Endothelial cell of umbilical vein (primary cell): ENCODE measurements at regions not wholly inside any gene's neighbourhood (a gene's known extent, or its start where the extent isn't known, plus 50 kb on each side); places are given as distances from the start of the nearest gene placed in this dataset.

Source experiments
- BruUV-seq: library from RNA; stranded (reverse); fragments of 400-500 nt; replicated peaks from 2 replicates; lab custom pipeline; 2021; lab: Mats Ljungman, UMichigan
- CTCF ChIA-PET: fragments of 300-600, 350-600 bp; sonication (Branson Sonifier 250); formaldehyde crosslinking; loops from one replicate; lab custom pipeline; 2021; ENCODE audit warnings: antibody characterized with exemption, inconsistent platforms; lab: Charles Lee
- POLR2A ChIA-PET: fragments of 300-600, 350-600 bp; sonication (Branson Sonifier 250); formaldehyde crosslinking; loops from one replicate; lab custom pipeline; 2021; ENCODE audit warnings: antibody characterized with exemption, inconsistent platforms; lab: Charles Lee
- DNase-seq: peaks from one replicate; pipeline ENCODE4 v3.0.0-alpha.2; 2011; ENCODE audit warnings: low read depth, low spot score
- FAIRE-seq: peaks from 2 replicates; lab custom pipeline; 2011; peaks lifted over from hg19 to GRCh38; lab: Jason Lieb, UNC
- H2AFZ ChIP-seq: 2 replicates; pipeline ENCODE4 v1.6.0; 2012; ENCODE audit warnings: low read depth, low read length, control low read depth, inconsistent platforms
- H3K27ac ChIP-seq: 2 replicates; pipeline ENCODE4 v1.5.1; 2011; ENCODE audit warnings: low read depth, mild to moderate bottlenecking, control low read depth, low read length, moderate library complexity; ENCODE audit not compliant: insufficient read depth
- H3K27me3 ChIP-seq, 2 experiments: 2 replicates each; pipeline versions ENCODE4 v1.6.0 to v1.6.1; 2011; ENCODE audit warnings: low read length in 2 of 2, mixed read lengths in 1 of 2; ENCODE audit not compliant: control insufficient read depth in 2 of 2, insufficient read depth in 2 of 2
- H3K36me3 ChIP-seq, 2 experiments: 2 replicates in 1 of 2; 3 replicates in 1 of 2; pipeline ENCODE4 v1.5.1; 2011; ENCODE audit warnings: low read length in 2 of 2, mild to moderate bottlenecking in 1 of 2, moderate library complexity in 1 of 2; ENCODE audit not compliant: control insufficient read depth in 2 of 2, insufficient read depth in 2 of 2; ENCODE audit errors: extremely low read depth in 1 of 2
- H3K4me1 ChIP-seq: 3 replicates; pipeline ENCODE4 v1.5.1; 2011; ENCODE audit warnings: mild to moderate bottlenecking, low read length; ENCODE audit not compliant: control insufficient read depth, insufficient read depth; ENCODE audit errors: extremely low read depth
- H3K4me2 ChIP-seq: 2 replicates; pipeline ENCODE4 v1.6.1; 2011; ENCODE audit warnings: low read length, control low read depth, mixed read lengths; ENCODE audit not compliant: insufficient read depth
- H3K4me3 ChIP-seq, 3 experiments: fragments of 200-600 bp in 1 of 3; sonication (generic), shearing (Covaris generic) in 1 of 3; replicated peaks in 1 of 3; 2 replicates each; pipeline ENCODE4 v1.5.1; 2011 to 2016; ENCODE audit warnings: control low read depth in 3 of 3, low read length in 3 of 3, mild to moderate bottlenecking in 2 of 3, inconsistent platforms in 1 of 3, low read depth in 1 of 3, moderate library complexity in 1 of 3; ENCODE audit not compliant: insufficient read depth in 1 of 3
- H3K79me2 ChIP-seq: 2 replicates; pipeline ENCODE4 v1.6.0; 2012; ENCODE audit warnings: low read length, inconsistent platforms; ENCODE audit not compliant: control insufficient read depth, insufficient read depth
- H3K9ac ChIP-seq: replicated peaks from 2 replicates; pipeline ENCODE3; 2011; ENCODE audit warnings: low read length, control low read depth; ENCODE audit not compliant: insufficient read depth; ENCODE audit errors: extremely low read depth
- H3K9me1 ChIP-seq: replicated peaks from 3 replicates; pipeline ENCODE4 v1.6.0; 2011; ENCODE audit warnings: mild to moderate bottlenecking, low read length; ENCODE audit not compliant: control insufficient read depth, insufficient read depth; ENCODE audit errors: extremely low read depth
- H3K9me3 ChIP-seq: replicated peaks from 2 replicates; pipeline ENCODE4 v1.5.1; 2012; ENCODE audit warnings: low read length, inconsistent platforms; ENCODE audit not compliant: control insufficient read depth, insufficient read depth
- H4K20me1 ChIP-seq: replicated peaks from 2 replicates; pipeline ENCODE3; 2011; ENCODE audit warnings: mild to moderate bottlenecking, low read length; ENCODE audit not compliant: control insufficient read depth, insufficient read depth; ENCODE audit errors: extremely low read depth
- EZH2 ChIP-seq: IDR thresholded peaks from 2 replicates; pipeline ENCODE4 v1.6.1; 2012; ENCODE audit warnings: borderline replicate concordance, low read depth, mild to moderate bottlenecking, moderate library complexity, low read length, inconsistent platforms; ENCODE audit not compliant: severe bottlenecking
- FOS ChIP-seq: IDR thresholded peaks from 2 replicates; pipeline ENCODE4 v1.6.1; 2011; ENCODE audit warnings: mild to moderate bottlenecking, low read length, moderate library complexity, borderline replicate concordance; ENCODE audit not compliant: insufficient read depth
- MYC ChIP-seq: IDR thresholded peaks from one replicate; pipeline ENCODE4 v1.6.1; 2011; ENCODE audit warnings: mild to moderate bottlenecking, low read depth, low read length
- POLR2A ChIP-seq: IDR thresholded peaks from 2 replicates; pipeline ENCODE4 v1.6.1; 2012; ENCODE audit warnings: low read depth, mild to moderate bottlenecking, control low read depth, low read length
- dilution Hi-C: fragments of 300-500 bp; cut with MboI; formaldehyde crosslinking; loops from one replicate; pipeline ENCODE4 v1.15.0; 2019; ENCODE audit warnings: low sequenced_read_pairs; ENCODE audit not compliant: extremely low pct_ligation_motif_present
- intact Hi-C: fragments of 100-400 bp; cut with micrococcal nuclease; formaldehyde crosslinking; loops from one replicate; pipeline ENCODE4 v1.10.0; 2022
- TF ChIP-seq, protein P1 (sequence below), 2 donors: IDR thresholded peaks; 1 replicate in 1 of 2; 2 replicates in 1 of 2; pipeline ENCODE4 v1.5.1; 2011; ENCODE audit warnings: low read length in 2 of 2, mild to moderate bottlenecking in 2 of 2, moderate library complexity in 2 of 2, control low read depth in 1 of 2, inconsistent platforms in 1 of 2, low read depth in 1 of 2; ENCODE audit not compliant: insufficient read depth in 1 of 2; ENCODE audit errors: extremely low read depth in 1 of 2

DNA sequence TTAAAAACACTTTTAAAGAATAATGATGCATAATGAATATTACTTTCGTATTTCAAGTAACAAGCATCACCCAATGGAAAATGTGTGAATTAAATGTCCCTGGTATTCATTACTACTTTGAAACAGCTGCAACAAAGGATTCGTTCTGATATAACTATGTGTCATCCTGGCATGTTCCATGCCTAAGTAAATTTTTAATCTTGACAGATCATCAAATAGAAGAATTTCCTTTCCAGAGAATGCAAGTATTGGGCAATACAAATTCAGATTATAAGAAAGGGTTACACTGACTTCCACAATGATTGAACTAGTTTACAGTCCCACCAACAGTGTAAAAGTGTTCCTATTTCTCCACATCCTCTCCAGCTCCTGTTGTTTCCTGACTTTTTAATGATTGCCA is 105.3 kb downstream of the SPCS3 start:
- dilution Hi-C loops (no loop called here), intact Hi-C loops (no loop called here)
- Histone ChIP-seq H3K4me2 (no peak overlapping the region), H3K4me1 (no peaks in the 10 kb centered on the region), H3K9ac (no peak overlapping the region), H3K79me2 (no peaks in the 10 kb centered on the region), H3K36me3 (no peaks in the 10 kb centered on the region), H3K4me3 (no peak overlapping the region), H3K9me1 (no peaks in the 10 kb centered on the region), H4K20me1 (no peaks in the 10 kb centered on the region), H3K27me3 (peaks cover 2 to 3% of the 10 kb centered on the region in 2 experiments), H3K27ac (no peak overlapping the region), H2AFZ (no peak overlapping the region), H3K9me3 (no peaks in the 10 kb centered on the region)
- no TSS peak for BruUV-seq
- ChIA-PET CTCF (no interaction called here), POLR2A (no interaction called here)
- TF ChIP-seq FOS (no peak), POLR2A (no peak)
- TF ChIP-seq, protein P1, sequence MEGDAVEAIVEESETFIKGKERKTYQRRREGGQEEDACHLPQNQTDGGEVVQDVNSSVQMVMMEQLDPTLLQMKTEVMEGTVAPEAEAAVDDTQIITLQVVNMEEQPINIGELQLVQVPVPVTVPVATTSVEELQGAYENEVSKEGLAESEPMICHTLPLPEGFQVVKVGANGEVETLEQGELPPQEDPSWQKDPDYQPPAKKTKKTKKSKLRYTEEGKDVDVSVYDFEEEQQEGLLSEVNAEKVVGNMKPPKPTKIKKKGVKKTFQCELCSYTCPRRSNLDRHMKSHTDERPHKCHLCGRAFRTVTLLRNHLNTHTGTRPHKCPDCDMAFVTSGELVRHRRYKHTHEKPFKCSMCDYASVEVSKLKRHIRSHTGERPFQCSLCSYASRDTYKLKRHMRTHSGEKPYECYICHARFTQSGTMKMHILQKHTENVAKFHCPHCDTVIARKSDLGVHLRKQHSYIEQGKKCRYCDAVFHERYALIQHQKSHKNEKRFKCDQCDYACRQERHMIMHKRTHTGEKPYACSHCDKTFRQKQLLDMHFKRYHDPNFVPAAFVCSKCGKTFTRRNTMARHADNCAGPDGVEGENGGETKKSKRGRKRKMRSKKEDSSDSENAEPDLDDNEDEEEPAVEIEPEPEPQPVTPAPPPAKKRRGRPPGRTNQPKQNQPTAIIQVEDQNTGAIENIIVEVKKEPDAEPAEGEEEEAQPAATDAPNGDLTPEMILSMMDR (IDR thresholded peaks at IDR 0.05; ENCODE audit: extremely low read depth in 1 of 2, insufficient read depth in 1 of 2, low read depth in 1 of 2, low read length in 2 of 2), result no peak
- DNase-seq (no peak), FAIRE-seq (no peak)

DNA sequence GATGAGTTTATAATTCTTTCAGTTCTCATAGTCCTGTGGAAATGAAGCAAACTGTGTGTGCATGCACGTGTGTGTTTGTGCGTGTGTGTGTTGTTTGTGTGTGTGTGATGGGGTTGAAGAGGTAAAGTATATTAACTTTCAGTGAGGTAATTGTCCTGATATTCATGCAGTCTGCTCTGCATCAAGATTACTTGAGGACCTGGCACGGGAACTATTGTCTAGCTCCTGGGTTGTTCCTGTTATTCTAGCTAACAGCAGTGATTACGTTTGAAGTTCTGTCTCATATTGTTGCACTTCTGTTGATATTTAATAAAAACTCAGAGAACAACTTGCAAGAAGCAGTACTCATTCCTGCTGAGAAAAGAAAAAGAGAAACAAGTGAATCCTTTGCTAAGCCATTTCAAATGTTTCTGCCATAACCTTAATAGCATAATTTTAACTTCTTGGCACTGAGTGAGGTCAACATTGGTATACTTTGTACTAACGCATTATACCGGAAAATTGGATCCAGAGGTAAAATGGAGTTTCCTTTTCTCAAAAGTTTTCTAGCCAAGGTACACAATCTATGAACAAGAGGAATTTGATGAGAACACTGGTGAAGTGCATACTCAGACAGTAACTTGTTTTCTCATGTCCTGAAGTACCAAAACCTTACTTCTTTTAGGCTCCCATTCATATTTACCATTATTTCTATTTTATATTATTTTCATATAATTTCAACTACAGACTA is 113.2 kb downstream of the SPCS3 start:
- no TSS peak for BruUV-seq
- no peak overlapping the region for H3K4me2 ChIP-seq

More for the DNA sequence above, 113.2 kb downstream of the SPCS3 start:
- dilution Hi-C loops, result no loop called here
- no peaks in the 10 kb centered on the region for H3K9me1 ChIP-seq
- H3K4me1 ChIP-seq, result no peaks in the 10 kb centered on the region
- intact Hi-C loops, result no loop called here
- H3K79me2 ChIP-seq, result no peaks in the 10 kb centered on the region
- DNase-seq (peak; percentile 7), FAIRE-seq (no peak)
- H3K27ac ChIP-seq, result no peak overlapping the region
- H3K4me3 ChIP-seq, result no peak overlapping the region
- H3K9me3 ChIP-seq, result no peaks in the 10 kb centered on the region
- ChIA-PET POLR2A (no interaction called here), CTCF (no interaction called here)
- no peak for TF ChIP-seq FOS
- TF ChIP-seq EZH2, result no peak
- TF ChIP-seq, protein P1 (IDR thresholded peaks at IDR 0.05; ENCODE audit: extremely low read depth in 1 of 2, insufficient read depth in 1 of 2, low read depth in 1 of 2, low read length in 2 of 2), result no peak
- TF ChIP-seq POLR2A, result no peak
- TF ChIP-seq MYC, result no peak
- no peak overlapping the region for H3K9ac ChIP-seq
- H3K27me3 ChIP-seq, result no peaks in the 10 kb centered on the region
- no peaks in the 10 kb centered on the region for H3K36me3 ChIP-seq
- no peaks in the 10 kb centered on the region for H4K20me1 ChIP-seq
- no peak overlapping the region for H2AFZ ChIP-seq
